H9 (cell line): ENCODE measurements at regions not wholly inside any gene's neighbourhood (a gene's known extent, or its start where the extent isn't known, plus 50 kb on each side); places are given as distances from the start of the nearest gene placed in this dataset.

Source experiments
- DNase-seq: peaks from one replicate; pipeline ENCODE4 v3.0.0-alpha.2; 2017
- H2AFZ ChIP-seq: one replicate; pipeline ENCODE4 v1.6.1; 2013; ENCODE audit warnings: mild to moderate bottlenecking, low read length, control low read depth, moderate library complexity
- H2AK5ac ChIP-seq: 2 replicates; pipeline ENCODE4 v1.6.1; 2013; ENCODE audit warnings: low read length, control low read depth, mixed read lengths; ENCODE audit not compliant: insufficient read length
- H2BK120ac ChIP-seq: one replicate; pipeline ENCODE4 v1.6.1; 2013; ENCODE audit warnings: low read depth, mild to moderate bottlenecking, low read length, control low read depth, inconsistent platforms; ENCODE audit not compliant: poor library complexity, severe bottlenecking
- H2BK12ac ChIP-seq: 2 replicates; pipeline ENCODE4 v1.6.1; 2013; ENCODE audit warnings: low read length, control low read depth, mixed read lengths, low read depth; ENCODE audit not compliant: insufficient read length
- H2BK15ac ChIP-seq: 2 replicates; pipeline ENCODE4 v1.6.1; 2013; ENCODE audit warnings: low read depth, low read length, control low read depth
- H2BK20ac ChIP-seq: one replicate; pipeline ENCODE4 v1.6.1; 2013; ENCODE audit warnings: low read depth, mild to moderate bottlenecking, low read length, control low read depth, inconsistent platforms; ENCODE audit not compliant: poor library complexity, severe bottlenecking
- H2BK5ac ChIP-seq: 2 replicates; pipeline ENCODE4 v1.6.1; 2013; ENCODE audit warnings: low read length, control low read depth, mixed read lengths; ENCODE audit not compliant: insufficient read length
- H3K14ac ChIP-seq: 2 replicates; pipeline ENCODE4 v1.6.1; 2013; ENCODE audit warnings: low read length, control low read depth; ENCODE audit not compliant: insufficient read depth
- H3K18ac ChIP-seq: 2 replicates; pipeline ENCODE4 v1.6.1; 2013; ENCODE audit warnings: low read depth, mild to moderate bottlenecking, mixed read lengths, low read length, control low read depth; ENCODE audit not compliant: insufficient read length
- H3K23ac ChIP-seq: 2 replicates; pipeline ENCODE4 v1.6.1; 2013; ENCODE audit warnings: low read length, control low read depth, mixed read lengths, low read depth; ENCODE audit not compliant: insufficient read length
- H3K23me2 ChIP-seq: 2 replicates; pipeline ENCODE4 v1.6.1; 2013; ENCODE audit warnings: low read depth, mild to moderate bottlenecking, mixed read lengths, low read length, control low read depth; ENCODE audit not compliant: insufficient read length, poor library complexity, severe bottlenecking
- H3K27ac ChIP-seq: 2 replicates; pipeline ENCODE4 v1.5.1; 2013; ENCODE audit warnings: low read length, control low read depth, mixed read lengths, low read depth; ENCODE audit not compliant: insufficient read length
- H3K27me3 ChIP-seq: 2 replicates; pipeline ENCODE4 v1.6.1; 2013; ENCODE audit warnings: low read length, control low read depth, inconsistent platforms; ENCODE audit not compliant: insufficient read depth
- H3K4ac ChIP-seq: 2 replicates; pipeline ENCODE4 v1.6.1; 2013; ENCODE audit warnings: low read depth, mild to moderate bottlenecking, control low read depth, inconsistent platforms, low read length, moderate library complexity
- H3K4me1 ChIP-seq: 2 replicates; pipeline ENCODE4 v1.6.1; 2013; ENCODE audit warnings: low read length, control low read depth, inconsistent platforms; ENCODE audit not compliant: insufficient read depth
- H3K4me2 ChIP-seq: 2 replicates; pipeline ENCODE4 v1.6.1; 2013; ENCODE audit warnings: low read length, control low read depth, mixed read lengths; ENCODE audit not compliant: insufficient read length, insufficient read depth
- H3K56ac ChIP-seq: 2 replicates; pipeline ENCODE4 v1.6.1; 2013; ENCODE audit warnings: low read depth, mild to moderate bottlenecking, mixed read lengths, low read length, control low read depth; ENCODE audit not compliant: insufficient read length
- H3K79me1 ChIP-seq: 2 replicates; pipeline ENCODE4 v1.6.1; 2013; ENCODE audit warnings: low read depth, mild to moderate bottlenecking, moderate library complexity, low read length, control low read depth, inconsistent platforms; ENCODE audit not compliant: insufficient read depth, poor library complexity, severe bottlenecking
- H3K79me2 ChIP-seq: 2 replicates; pipeline ENCODE4 v1.6.1; 2013; ENCODE audit warnings: low read length, control low read depth, inconsistent platforms; ENCODE audit not compliant: insufficient read depth
- H3K9ac ChIP-seq: 2 replicates; pipeline ENCODE4 v1.6.1; 2013; ENCODE audit warnings: low read length, control low read depth, mixed read lengths; ENCODE audit not compliant: insufficient read length; ENCODE audit errors: extremely low read depth
- H3K9me3 ChIP-seq: one replicate; pipeline ENCODE4 v1.6.1; 2013; ENCODE audit warnings: low read depth, low read length, inconsistent platforms; ENCODE audit not compliant: control insufficient read depth
- H3T11ph ChIP-seq: one replicate; pipeline ENCODE4 v1.6.1; 2013; ENCODE audit warnings: mild to moderate bottlenecking, low read length, control low read depth, inconsistent platforms
- H4K20me1 ChIP-seq: one replicate; pipeline ENCODE4 v1.6.1; 2013; ENCODE audit not compliant: control insufficient read depth, insufficient read length, insufficient read depth
- H4K5ac ChIP-seq: 2 replicates; pipeline ENCODE4 v1.6.1; 2013; ENCODE audit warnings: low read depth, mild to moderate bottlenecking, mixed read lengths, low read length, control low read depth; ENCODE audit not compliant: insufficient read length
- H4K8ac ChIP-seq: replicated peaks from 2 replicates; pipeline ENCODE4 v1.6.1; 2013; ENCODE audit warnings: low read length, control low read depth, mixed read lengths, low read depth; ENCODE audit not compliant: insufficient read length
- H4K91ac ChIP-seq: 2 replicates; pipeline ENCODE4 v1.6.1; 2013; ENCODE audit warnings: low read depth, mild to moderate bottlenecking, moderate library complexity, mixed read lengths, low read length, control low read depth; ENCODE audit not compliant: insufficient read length
- H3K27ac Mint-ChIP-seq, 3 experiments: 2 replicates in 2 of 3; 3 replicates in 1 of 3; pipeline ENCODE4 v1.8.0; 2020 to 2021; ENCODE audit warnings: mixed read lengths in 3 of 3, mild to moderate bottlenecking in 1 of 3, moderate library complexity in 1 of 3
- H3K27me3 Mint-ChIP-seq: 2 replicates; pipeline ENCODE4 v1.8.0; 2021; ENCODE audit warnings: low read depth, mild to moderate bottlenecking, moderate library complexity, mixed read lengths
- H3K36me3 Mint-ChIP-seq, 3 experiments: 2 replicates in 2 of 3; 3 replicates in 1 of 3; pipeline ENCODE4 v1.8.0; 2020 to 2021; ENCODE audit warnings: low read depth in 3 of 3, mixed read lengths in 3 of 3; ENCODE audit not compliant: insufficient read depth in 1 of 3
- H3K4me1 Mint-ChIP-seq, 2 experiments: 2 replicates each; pipeline ENCODE4 v1.8.0; 2020; ENCODE audit warnings: mixed read lengths in 2 of 2
- H3K4me3 Mint-ChIP-seq, 2 experiments: 2 replicates in 1 of 2; 3 replicates in 1 of 2; pipeline ENCODE4 v1.8.0; 2020 to 2021; ENCODE audit warnings: mild to moderate bottlenecking in 2 of 2, mixed read lengths in 2 of 2, moderate library complexity in 1 of 2
- H3K9me3 Mint-ChIP-seq, 2 experiments: 2 replicates in 1 of 2; 3 replicates in 1 of 2; pipeline ENCODE4 v1.8.0; 2020; ENCODE audit warnings: mild to moderate bottlenecking in 2 of 2, mixed read lengths in 2 of 2, moderate library complexity in 1 of 2
- WGBS: extraction: QIAGEN DNeasy Blood & Tissue Kit; methylation state at CpG from one replicate; pipeline ENCODE4 v1.1.7; 2013; ENCODE audit warnings: missing lambda C conversion rate, low lambda C conversion rate, mixed read lengths; ENCODE audit not compliant: insufficient read length; ENCODE audit errors: extremely low coverage; 5-methylcytosine and 5-hydroxymethylcytosine counted together
- TF ChIP-seq, protein P1 (sequence below): fragments of 200-600 bp; sonication (generic); conservative IDR thresholded peaks from 3 replicates; pipeline ENCODE4 v1.8.0; 2021; ENCODE audit warnings: antibody characterized with exemption, mild to moderate bottlenecking

DNA sequence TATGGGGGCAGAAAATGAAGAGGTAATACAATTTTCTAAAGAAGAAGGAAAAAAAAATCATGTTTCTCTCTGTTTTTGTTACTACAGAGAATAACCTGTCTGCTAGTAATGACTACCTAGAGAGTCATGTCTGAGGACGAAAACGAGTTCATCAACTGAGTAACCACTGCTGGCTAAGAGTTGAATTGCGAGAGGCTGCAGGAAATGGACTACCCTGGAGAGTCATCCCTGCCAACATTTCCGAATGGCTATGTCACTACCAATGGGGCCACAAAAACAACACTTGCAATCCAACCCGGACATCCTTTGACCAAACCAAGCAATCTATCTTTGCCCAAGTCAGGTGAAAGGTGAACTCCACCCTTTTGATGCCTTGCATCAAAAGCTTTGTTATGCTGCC, 120.6 kb downstream of the FCRL5 start:
- no peak for DNase-seq
- Mint-ChIP-seq H3K27ac (no peak overlapping the region), H3K9me3 (peaks cover 0 to 10% of the 10 kb centered on the region in 2 experiments; a peak in 3 of 5 replicates), H3K27me3 (no peaks in the 10 kb centered on the region; the same call in 1 of the 2 replicates), H3K36me3 (peaks cover 0 to 10% (median 0%) of the 10 kb centered on the region in 3 experiments; a peak in 3 of 7 replicates), H3K4me1 (peaks cover 0 to 4% of the 10 kb centered on the region in 2 experiments; a peak in 1 of 4 replicates), H3K4me3 (no peak overlapping the region)
- Histone ChIP-seq H2BK12ac (no peak overlapping the region), H3K9ac (no peak overlapping the region), H4K20me1 (no peaks in the 10 kb centered on the region), H2AK5ac (no peak overlapping the region), H3K4me1 (no peaks in the 10 kb centered on the region), H4K91ac (no peak overlapping the region), H3K9me3 (no peaks in the 10 kb centered on the region), H4K5ac (no peak overlapping the region), H3K79me2 (no peaks in the 10 kb centered on the region), H3K27me3 (no peaks in the 10 kb centered on the region), H3K4me2 (no peak overlapping the region), H3K23me2 (no peaks in the 10 kb centered on the region), H3K4ac (no peak overlapping the region), H3K18ac (no peak overlapping the region), H2BK120ac (no peak overlapping the region), H2AFZ (no peak overlapping the region), H3K23ac (no peak overlapping the region), H2BK5ac (no peak overlapping the region), H2BK20ac (no peak overlapping the region), H4K8ac (no peak overlapping the region), H3T11ph (no peak overlapping the region), H3K27ac (no peak overlapping the region), H3K14ac (no peak overlapping the region), H2BK15ac (no peak overlapping the region), H3K79me1 (no peaks in the 10 kb centered on the region), H3K56ac (no peak overlapping the region)
- no CpG with 5 or more reads among the region's 5 CpGs for WGBS
- TF ChIP-seq, protein P1, sequence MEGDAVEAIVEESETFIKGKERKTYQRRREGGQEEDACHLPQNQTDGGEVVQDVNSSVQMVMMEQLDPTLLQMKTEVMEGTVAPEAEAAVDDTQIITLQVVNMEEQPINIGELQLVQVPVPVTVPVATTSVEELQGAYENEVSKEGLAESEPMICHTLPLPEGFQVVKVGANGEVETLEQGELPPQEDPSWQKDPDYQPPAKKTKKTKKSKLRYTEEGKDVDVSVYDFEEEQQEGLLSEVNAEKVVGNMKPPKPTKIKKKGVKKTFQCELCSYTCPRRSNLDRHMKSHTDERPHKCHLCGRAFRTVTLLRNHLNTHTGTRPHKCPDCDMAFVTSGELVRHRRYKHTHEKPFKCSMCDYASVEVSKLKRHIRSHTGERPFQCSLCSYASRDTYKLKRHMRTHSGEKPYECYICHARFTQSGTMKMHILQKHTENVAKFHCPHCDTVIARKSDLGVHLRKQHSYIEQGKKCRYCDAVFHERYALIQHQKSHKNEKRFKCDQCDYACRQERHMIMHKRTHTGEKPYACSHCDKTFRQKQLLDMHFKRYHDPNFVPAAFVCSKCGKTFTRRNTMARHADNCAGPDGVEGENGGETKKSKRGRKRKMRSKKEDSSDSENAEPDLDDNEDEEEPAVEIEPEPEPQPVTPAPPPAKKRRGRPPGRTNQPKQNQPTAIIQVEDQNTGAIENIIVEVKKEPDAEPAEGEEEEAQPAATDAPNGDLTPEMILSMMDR = no peak
